ENCODE measurements at regions not wholly inside any gene's neighbourhood (a gene's known extent, or its start where the extent isn't known, plus 50 kb on each side); places are given as distances from the start of the nearest gene placed in this dataset.

GRCh38 chr4:11216520-11216919, 212.2 kb downstream of the HS3ST1 start:
- TF ChIP-seq EP300 (IDR thresholded peaks at IDR 0.05) (no peak), POLR2A (IDR thresholded peaks at IDR 0.05) (no peak), POLR2AphosphoS5 (IDR thresholded peaks at IDR 0.05) (no peak)
- TF ChIP-seq, protein P1, sequence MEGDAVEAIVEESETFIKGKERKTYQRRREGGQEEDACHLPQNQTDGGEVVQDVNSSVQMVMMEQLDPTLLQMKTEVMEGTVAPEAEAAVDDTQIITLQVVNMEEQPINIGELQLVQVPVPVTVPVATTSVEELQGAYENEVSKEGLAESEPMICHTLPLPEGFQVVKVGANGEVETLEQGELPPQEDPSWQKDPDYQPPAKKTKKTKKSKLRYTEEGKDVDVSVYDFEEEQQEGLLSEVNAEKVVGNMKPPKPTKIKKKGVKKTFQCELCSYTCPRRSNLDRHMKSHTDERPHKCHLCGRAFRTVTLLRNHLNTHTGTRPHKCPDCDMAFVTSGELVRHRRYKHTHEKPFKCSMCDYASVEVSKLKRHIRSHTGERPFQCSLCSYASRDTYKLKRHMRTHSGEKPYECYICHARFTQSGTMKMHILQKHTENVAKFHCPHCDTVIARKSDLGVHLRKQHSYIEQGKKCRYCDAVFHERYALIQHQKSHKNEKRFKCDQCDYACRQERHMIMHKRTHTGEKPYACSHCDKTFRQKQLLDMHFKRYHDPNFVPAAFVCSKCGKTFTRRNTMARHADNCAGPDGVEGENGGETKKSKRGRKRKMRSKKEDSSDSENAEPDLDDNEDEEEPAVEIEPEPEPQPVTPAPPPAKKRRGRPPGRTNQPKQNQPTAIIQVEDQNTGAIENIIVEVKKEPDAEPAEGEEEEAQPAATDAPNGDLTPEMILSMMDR (IDR thresholded peaks at IDR 0.05), result no peak
- Histone ChIP-seq H3K27ac (no peak overlapping the region), H3K9me3 (peaks cover 0 to 7% (median 0%) of the 10 kb centered on the region in 3 donors), H3K4me1 (no peaks in the 10 kb centered on the region), H3K27me3 (no peaks in the 10 kb centered on the region), H3K36me3 (no peaks in the 10 kb centered on the region), H3K4me3 (no peak overlapping the region)
- ATAC-seq, result no peak

GRCh38 chr4:11214281-11214680, 214.4 kb downstream of the HS3ST1 start:
- no peaks in the 10 kb centered on the region for H3K36me3 ChIP-seq
- 92 to 96% methylated on average over 3 of the region's 3 CpGs for WGBS, 2 donors (ENCODE audit: low coverage in 1 of 2)
- no peaks in the 10 kb centered on the region for H3K27me3 ChIP-seq
- no peak overlapping the region for H3K4me3 ChIP-seq
- H3K9me3 ChIP-seq, result peaks cover 0 to 7% (median 0%) of the 10 kb centered on the region in 3 donors
- no peak for ATAC-seq
- TF ChIP-seq EP300 (IDR thresholded peaks at IDR 0.05) (no peak), POLR2A (IDR thresholded peaks at IDR 0.05) (no peak), POLR2AphosphoS5 (IDR thresholded peaks at IDR 0.05) (no peak)
- TF ChIP-seq, protein P1 (IDR thresholded peaks at IDR 0.05), result no peak
- no peak overlapping the region for H3K27ac ChIP-seq
- no peaks in the 10 kb centered on the region for H3K4me1 ChIP-seq

DNA sequence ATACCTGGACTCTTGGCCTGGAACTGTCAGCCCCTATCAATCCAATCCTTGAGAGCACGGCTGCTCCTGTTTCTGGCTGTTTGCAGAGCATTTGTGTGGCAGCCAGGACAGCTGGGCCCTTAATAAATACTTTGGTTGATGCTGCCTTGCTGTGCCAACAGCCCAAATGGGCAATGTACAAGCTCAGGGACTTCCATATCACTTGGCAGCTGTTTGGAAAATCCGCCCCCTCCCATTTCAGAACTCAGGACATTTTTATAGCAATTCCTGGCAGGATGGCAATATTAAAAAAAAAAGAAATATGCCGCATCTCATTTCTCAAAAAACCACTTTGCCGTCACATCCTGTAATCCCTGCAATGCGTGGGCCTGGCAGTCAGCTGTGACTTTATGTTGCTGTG, 218.9 kb downstream of the HS3ST1 start:
- H3K9me3 ChIP-seq, result peaks cover 0 to 17% (median 0%) of the 10 kb centered on the region in 3 donors
- WGBS, 2 donors (ENCODE audit: low coverage in 1 of 2), result 67 to 68% methylated on average over 4 of the region's 5 CpGs

GRCh38 chr4:11201256-11201655, 227.4 kb downstream of the HS3ST1 start:
- H3K4me3 ChIP-seq, result no peak overlapping the region
- H3K4me1 ChIP-seq, result no peaks in the 10 kb centered on the region
- no peaks in the 10 kb centered on the region for H3K27me3 ChIP-seq
- ATAC-seq, result no peak
- H3K9me3 ChIP-seq, result no peaks in the 10 kb centered on the region
- no peak overlapping the region for H3K27ac ChIP-seq
- TF ChIP-seq, protein P1 (IDR thresholded peaks at IDR 0.05), result no peak
- no peak for TF ChIP-seq POLR2A (IDR thresholded peaks at IDR 0.05)
- 89% methylated on average over 2 of the region's 2 CpGs; no CpG with 5 or more reads in 1 of the 2 donors for WGBS, 2 donors (ENCODE audit: low coverage in 1 of 2)
- no peaks in the 10 kb centered on the region for H3K36me3 ChIP-seq

More for the DNA sequence above, 218.9 kb downstream of the HS3ST1 start:
- H3K27me3 ChIP-seq, result no peaks in the 10 kb centered on the region
- no peak overlapping the region for H3K27ac ChIP-seq
- TF ChIP-seq POLR2AphosphoS5 (IDR thresholded peaks at IDR 0.05), result no peak
- no peak for TF ChIP-seq EP300 (IDR thresholded peaks at IDR 0.05)
- TF ChIP-seq, protein P1 (IDR thresholded peaks at IDR 0.05), result no peak
- no peak for TF ChIP-seq POLR2A (IDR thresholded peaks at IDR 0.05)
- H3K36me3 ChIP-seq, result no peaks in the 10 kb centered on the region
- H3K4me1 ChIP-seq, result no peaks in the 10 kb centered on the region
- no peak for ATAC-seq
- no peak overlapping the region for H3K4me3 ChIP-seq

DNA sequence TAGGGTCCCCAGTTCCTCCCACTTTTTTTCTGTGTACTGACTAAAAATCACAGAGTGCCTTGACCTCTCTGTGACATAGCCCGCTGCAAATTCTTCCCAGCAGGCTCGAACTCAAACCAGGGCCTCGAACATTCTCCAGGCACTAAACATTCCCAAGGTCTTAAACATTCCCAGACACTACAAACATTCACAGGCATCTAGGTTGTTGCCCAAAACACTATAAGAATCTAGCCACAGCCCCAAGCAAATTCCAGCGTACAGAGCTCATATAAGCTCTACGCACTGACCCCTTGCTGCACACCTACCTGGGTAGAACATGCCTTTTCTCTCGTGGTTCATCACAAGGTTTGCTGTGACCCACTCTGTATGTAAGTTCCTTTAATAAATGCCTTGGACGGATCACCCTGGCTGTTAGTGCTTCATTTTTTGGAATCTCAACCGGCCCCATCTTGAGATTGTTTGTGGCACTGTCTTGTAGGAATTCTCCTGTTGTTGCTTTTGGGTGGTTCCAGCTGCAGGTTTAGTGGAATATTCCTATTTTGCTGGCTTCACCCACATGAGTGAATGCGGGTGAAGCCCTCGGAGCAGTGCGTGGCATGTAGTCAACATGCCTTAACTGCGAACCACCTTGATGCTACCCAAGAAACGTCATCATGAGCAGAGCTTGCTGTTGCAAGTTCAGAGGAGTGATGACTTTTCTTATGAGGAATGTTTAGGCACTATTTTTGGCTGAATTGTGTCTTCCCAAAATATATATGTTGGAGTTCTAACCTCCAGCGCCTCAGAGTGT, 230.0 kb downstream of the HS3ST1 start:
- TF ChIP-seq POLR2AphosphoS5 (IDR thresholded peaks at IDR 0.05), result no peak
- TF ChIP-seq EP300 (IDR thresholded peaks at IDR 0.05), result no peak
- TF ChIP-seq, protein P1 (IDR thresholded peaks at IDR 0.05), result no peak
- TF ChIP-seq POLR2A (IDR thresholded peaks at IDR 0.05), result no peak
- Histone ChIP-seq H3K4me1 (no peaks in the 10 kb centered on the region), H3K27me3 (peaks cover 8% of the 10 kb centered on the region), H3K9me3 (no peaks in the 10 kb centered on the region), H3K36me3 (no peaks in the 10 kb centered on the region), H3K4me3 (no peak overlapping the region), H3K27ac (no peak overlapping the region)
- 75 to 88% methylated on average over 6 to 10 of the region's 14 CpGs for WGBS, 2 donors (ENCODE audit: low coverage in 1 of 2)
- no peak for ATAC-seq

All from gastroesophageal sphincter (tissue), 4 donors.